ENCODE measurements at regions not wholly inside any gene's neighbourhood (a gene's known extent, or its start where the extent isn't known, plus 50 kb on each side); places are given as distances from the start of the nearest gene placed in this dataset.

DNA sequence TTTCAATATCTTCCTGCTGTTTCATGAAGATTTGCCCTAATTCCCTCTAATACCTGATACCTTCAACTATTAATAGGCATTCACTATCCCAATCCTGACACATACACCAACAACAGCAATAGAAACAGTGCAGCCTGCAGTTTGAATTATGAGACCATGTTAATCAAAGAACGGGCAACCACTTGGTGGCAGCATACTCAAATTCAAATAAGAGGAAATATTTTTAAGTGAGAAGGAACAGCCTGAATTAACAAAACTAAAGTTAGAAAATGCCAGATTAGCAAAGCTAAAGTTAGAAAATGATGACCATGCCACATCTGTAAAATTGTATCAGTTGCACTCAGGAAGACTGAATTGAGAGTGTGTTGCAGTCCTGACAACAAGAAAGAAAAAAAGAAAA lies 204.9 kb downstream of the SMARCA1 start:
- Histone ChIP-seq H3K9me3 (replicated peaks in 1 of 2; ENCODE audit: control insufficient read depth in 2 of 2, insufficient read depth in 1 of 2, low read depth in 1 of 2, low read length in 2 of 2) (no peaks in the 10 kb centered on the region), H3K9ac (ENCODE audit: low read depth, low read length, poor library complexity) (no peak overlapping the region), H3K18ac (ENCODE audit: low read length) (no peak overlapping the region), H2BK15ac (ENCODE audit: low read length) (no peak overlapping the region), H3K4ac (ENCODE audit: low read length) (no peak overlapping the region), H4K8ac (ENCODE audit: low read depth, low read length) (no peak overlapping the region), H3K36me3 (replicated peaks in 1 of 2; ENCODE audit: control insufficient read depth in 2 of 2, insufficient read depth in 2 of 2, low read length in 2 of 2) (no peaks in the 10 kb centered on the region), H2BK120ac (ENCODE audit: low read depth, low read length) (no peak overlapping the region), H3K79me1 (ENCODE audit: low read depth, low read length) (no peaks in the 10 kb centered on the region), H4K91ac (ENCODE audit: low read depth, low read length, poor library complexity) (no peak overlapping the region), H3K4me2 (ENCODE audit: insufficient read depth, low read length, poor library complexity, severe bottlenecking) (no peak overlapping the region), H2BK12ac (ENCODE audit: low read length) (no peak overlapping the region), H3K4me3 (ENCODE audit: low read length in 2 of 2) (no peak overlapping the region), H3K27ac (replicated peaks; ENCODE audit: low read length) (no peak overlapping the region), H3K4me1 (ENCODE audit: control insufficient read depth in 2 of 2, insufficient read depth in 1 of 2, low read depth in 1 of 2, low read length in 2 of 2) (no peaks in the 10 kb centered on the region), H3K27me3 (ENCODE audit: control insufficient read depth in 3 of 3, insufficient read depth in 3 of 3, low read depth in 1 of 3, low read length in 3 of 3) (no peaks in the 10 kb centered on the region), H3K23ac (ENCODE audit: low read depth, low read length, poor library complexity) (no peak overlapping the region), H2AFZ (ENCODE audit: low read length) (no peak overlapping the region), H2BK5ac (ENCODE audit: low read length) (no peak overlapping the region), H3K14ac (ENCODE audit: low read length) (no peak overlapping the region), H2AK5ac (ENCODE audit: low read depth, low read length) (no peak overlapping the region)
- WGBS, 2 donors (ENCODE audit: extremely low coverage in 2 of 2, insufficient read length in 2 of 2, insufficient replicate concordance in 1 of 2): no CpG with 5 or more reads among the region's 1 CpG
- no peak for DNase-seq (ENCODE audit: low spot score)

DNA sequence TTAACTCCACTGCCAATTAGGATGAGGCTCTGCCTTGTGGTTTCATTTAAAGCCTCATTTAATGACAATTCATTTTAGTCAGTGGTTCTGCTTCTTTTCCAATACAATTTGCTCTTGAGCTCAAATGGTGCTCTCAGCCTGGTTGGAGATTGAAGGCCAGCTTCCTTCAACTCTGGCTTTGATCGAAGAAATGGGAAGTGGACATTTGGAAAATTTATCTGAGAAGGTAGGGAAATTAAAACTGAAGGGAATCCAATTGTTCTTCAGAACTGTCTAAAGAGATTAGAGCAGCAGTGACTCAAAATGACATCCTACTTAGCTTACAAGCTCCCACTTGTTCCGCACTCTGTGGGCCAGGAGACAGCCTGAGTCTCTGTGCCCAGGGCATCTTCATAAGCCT lies 206.8 kb downstream of the SMARCA1 start:
- Histone ChIP-seq H4K8ac (ENCODE audit: low read depth, low read length) (no peak overlapping the region), H2AFZ (ENCODE audit: low read length) (no peak overlapping the region), H3K18ac (ENCODE audit: low read length) (no peak overlapping the region), H3K4me1 (ENCODE audit: control insufficient read depth in 2 of 2, insufficient read depth in 1 of 2, low read depth in 1 of 2, low read length in 2 of 2) (no peaks in the 10 kb centered on the region), H3K9ac (ENCODE audit: low read depth, low read length, poor library complexity) (no peak overlapping the region), H3K36me3 (replicated peaks in 1 of 2; ENCODE audit: control insufficient read depth in 2 of 2, insufficient read depth in 2 of 2, low read length in 2 of 2) (no peaks in the 10 kb centered on the region), H2AK5ac (ENCODE audit: low read depth, low read length) (no peak overlapping the region), H2BK12ac (ENCODE audit: low read length) (no peak overlapping the region), H3K27ac (replicated peaks; ENCODE audit: low read length) (no peak overlapping the region), H3K4me2 (ENCODE audit: insufficient read depth, low read length, poor library complexity, severe bottlenecking) (no peak overlapping the region), H3K4me3 (ENCODE audit: low read length in 2 of 2) (no peak overlapping the region), H3K79me1 (ENCODE audit: low read depth, low read length) (no peaks in the 10 kb centered on the region), H2BK120ac (ENCODE audit: low read depth, low read length) (no peak overlapping the region), H3K14ac (ENCODE audit: low read length) (no peak overlapping the region), H2BK5ac (ENCODE audit: low read length) (no peak overlapping the region), H3K4ac (ENCODE audit: low read length) (no peak overlapping the region), H2BK15ac (ENCODE audit: low read length) (no peak overlapping the region), H3K23ac (ENCODE audit: low read depth, low read length, poor library complexity) (no peak overlapping the region), H3K27me3 (ENCODE audit: control insufficient read depth in 3 of 3, insufficient read depth in 3 of 3, low read depth in 1 of 3, low read length in 3 of 3) (no peaks in the 10 kb centered on the region), H4K91ac (ENCODE audit: low read depth, low read length, poor library complexity) (no peak overlapping the region), H3K9me3 (replicated peaks in 1 of 2; ENCODE audit: control insufficient read depth in 2 of 2, insufficient read depth in 1 of 2, low read depth in 1 of 2, low read length in 2 of 2) (no peaks in the 10 kb centered on the region)
- no peak for DNase-seq (ENCODE audit: low spot score)
- no CpG with 5 or more reads among the region's 2 CpGs for WGBS, 2 donors (ENCODE audit: extremely low coverage in 2 of 2, insufficient read length in 2 of 2, insufficient replicate concordance in 1 of 2)

DNA sequence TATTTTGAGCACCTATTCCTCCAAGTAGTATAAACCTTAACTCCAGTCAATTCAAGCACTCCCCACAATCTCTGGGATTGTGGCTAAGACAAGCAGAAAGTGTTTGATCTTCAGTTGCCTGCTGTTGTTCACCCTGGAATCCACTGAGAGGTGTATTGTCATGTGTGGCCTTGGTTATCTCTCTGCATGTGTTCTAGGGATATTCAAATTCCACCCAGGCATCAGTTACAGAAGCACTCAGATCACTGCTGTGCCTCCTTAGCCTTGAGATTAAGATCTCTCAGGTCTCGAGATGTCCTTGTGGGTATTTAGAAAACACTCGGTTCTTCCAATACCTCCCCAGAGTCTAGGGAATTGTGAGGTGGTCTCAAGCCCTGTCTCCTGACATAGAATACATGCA lies 213.3 kb downstream of the SMARCA1 start:
- no peak overlapping the region for H3K27ac ChIP-seq (replicated peaks; ENCODE audit: low read length)
- H3K79me1 ChIP-seq (ENCODE audit: low read depth, low read length): no peaks in the 10 kb centered on the region
- H3K9ac ChIP-seq (ENCODE audit: low read depth, low read length, poor library complexity): no peak overlapping the region
- no peaks in the 10 kb centered on the region for H3K9me3 ChIP-seq (replicated peaks in 1 of 2; ENCODE audit: control insufficient read depth in 2 of 2, insufficient read depth in 1 of 2, low read depth in 1 of 2, low read length in 2 of 2)
- no peak for DNase-seq (ENCODE audit: low spot score)
- no peak overlapping the region for H2AK5ac ChIP-seq (ENCODE audit: low read depth, low read length)
- no peaks in the 10 kb centered on the region for H3K27me3 ChIP-seq (ENCODE audit: control insufficient read depth in 3 of 3, insufficient read depth in 3 of 3, low read depth in 1 of 3, low read length in 3 of 3)
- no peak overlapping the region for H2AFZ ChIP-seq (ENCODE audit: low read length)
- no peak overlapping the region for H4K8ac ChIP-seq (ENCODE audit: low read depth, low read length)
- no peak overlapping the region for H3K4me3 ChIP-seq (ENCODE audit: low read length in 2 of 2)
- no peak overlapping the region for H2BK5ac ChIP-seq (ENCODE audit: low read length)
- H3K14ac ChIP-seq (ENCODE audit: low read length): no peak overlapping the region
- no peaks in the 10 kb centered on the region for H3K4me1 ChIP-seq (ENCODE audit: control insufficient read depth in 2 of 2, insufficient read depth in 1 of 2, low read depth in 1 of 2, low read length in 2 of 2)
- H4K91ac ChIP-seq (ENCODE audit: low read depth, low read length, poor library complexity): no peak overlapping the region
- WGBS, 2 donors (ENCODE audit: extremely low coverage in 2 of 2, insufficient read length in 2 of 2, insufficient replicate concordance in 1 of 2): no CpG with 5 or more reads among the region's 2 CpGs
- H3K36me3 ChIP-seq (replicated peaks in 1 of 2; ENCODE audit: control insufficient read depth in 2 of 2, insufficient read depth in 2 of 2, low read length in 2 of 2): no peaks in the 10 kb centered on the region
- no peak overlapping the region for H2BK15ac ChIP-seq (ENCODE audit: low read length)
- no peak overlapping the region for H3K4ac ChIP-seq (ENCODE audit: low read length)
- H3K18ac ChIP-seq (ENCODE audit: low read length): no peak overlapping the region
- no peak overlapping the region for H3K4me2 ChIP-seq (ENCODE audit: insufficient read depth, low read length, poor library complexity, severe bottlenecking)
- no peak overlapping the region for H2BK120ac ChIP-seq (ENCODE audit: low read depth, low read length)
- H2BK12ac ChIP-seq (ENCODE audit: low read length): no peak overlapping the region
- no peak overlapping the region for H3K23ac ChIP-seq (ENCODE audit: low read depth, low read length, poor library complexity)

DNA sequence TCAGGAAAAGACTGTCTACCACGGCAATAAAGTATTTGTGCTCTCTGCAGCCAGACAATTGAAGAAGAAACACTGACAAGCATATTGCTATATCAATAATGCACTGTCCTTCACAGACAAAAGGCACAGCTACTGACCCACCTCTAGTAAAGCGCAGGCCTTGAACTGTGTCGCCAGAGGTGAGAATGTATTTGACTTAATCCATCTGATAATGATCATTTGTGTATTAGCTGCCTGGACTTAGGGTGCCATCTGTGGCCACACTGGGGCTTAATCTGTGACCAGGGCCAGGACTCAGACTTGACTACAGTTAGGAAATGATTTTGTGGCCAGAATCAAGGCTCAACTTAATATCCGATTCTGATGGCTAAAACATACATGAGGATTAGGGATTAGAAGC lies 260.4 kb downstream of the SMARCA1 start:
- H2AFZ ChIP-seq (ENCODE audit: low read length): no peak overlapping the region
- no peaks in the 10 kb centered on the region for H3K4me1 ChIP-seq (ENCODE audit: control insufficient read depth in 2 of 2, insufficient read depth in 1 of 2, low read depth in 1 of 2, low read length in 2 of 2)
- no peak overlapping the region for H2BK120ac ChIP-seq (ENCODE audit: low read depth, low read length)
- no peak overlapping the region for H4K91ac ChIP-seq (ENCODE audit: low read depth, low read length, poor library complexity)
- no peaks in the 10 kb centered on the region for H3K9me3 ChIP-seq (replicated peaks in 1 of 2; ENCODE audit: control insufficient read depth in 2 of 2, insufficient read depth in 1 of 2, low read depth in 1 of 2, low read length in 2 of 2)
- H2AK5ac ChIP-seq (ENCODE audit: low read depth, low read length): no peak overlapping the region
- no peak overlapping the region for H4K8ac ChIP-seq (ENCODE audit: low read depth, low read length)
- no peak overlapping the region for H2BK12ac ChIP-seq (ENCODE audit: low read length)
- no peaks in the 10 kb centered on the region for H3K36me3 ChIP-seq (replicated peaks in 1 of 2; ENCODE audit: control insufficient read depth in 2 of 2, insufficient read depth in 2 of 2, low read length in 2 of 2)
- no peak overlapping the region for H2BK5ac ChIP-seq (ENCODE audit: low read length)
- no peak overlapping the region for H2BK15ac ChIP-seq (ENCODE audit: low read length)
- H3K18ac ChIP-seq (ENCODE audit: low read length): no peak overlapping the region
- WGBS, 2 donors (ENCODE audit: extremely low coverage in 2 of 2, insufficient read length in 2 of 2, insufficient replicate concordance in 1 of 2): no CpG with 5 or more reads among the region's 4 CpGs
- no peak overlapping the region for H3K4me3 ChIP-seq (ENCODE audit: low read length in 2 of 2)
- no peaks in the 10 kb centered on the region for H3K27me3 ChIP-seq (ENCODE audit: control insufficient read depth in 3 of 3, insufficient read depth in 3 of 3, low read depth in 1 of 3, low read length in 3 of 3)
- no peak for DNase-seq (ENCODE audit: low spot score)
- H3K79me1 ChIP-seq (ENCODE audit: low read depth, low read length): no peaks in the 10 kb centered on the region
- H3K23ac ChIP-seq (ENCODE audit: low read depth, low read length, poor library complexity): no peak overlapping the region
- no peak overlapping the region for H3K4ac ChIP-seq (ENCODE audit: low read length)
- no peak overlapping the region for H3K9ac ChIP-seq (ENCODE audit: low read depth, low read length, poor library complexity)
- no peak overlapping the region for H3K14ac ChIP-seq (ENCODE audit: low read length)
- H3K27ac ChIP-seq (replicated peaks; ENCODE audit: low read length): no peak overlapping the region
- H3K4me2 ChIP-seq (ENCODE audit: insufficient read depth, low read length, poor library complexity, severe bottlenecking): no peak overlapping the region
